Stimulated activated effector memory CD8-positive, alpha-beta T cell treated with anti-CD3 and anti-CD28 coated beads, Interleukin-12 subunit alpha, Interleukin-12 subunit beta, amount 100 ng/mL, for 72 hours (primary cell): ENCODE measurements at regions not wholly inside any gene's neighbourhood (a gene's known extent, or its start where the extent isn't known, plus 50 kb on each side); places are given as distances from the start of the nearest gene placed in this dataset.

Source experiments
- ATAC-seq: fragments of 150-1000 bp; cut with Tn5 transposase; 2 replicates; pipeline ENCODE4 v1.10.0; 2021
- DNase-seq, 2 donors: peaks; one replicate each; pipeline ENCODE4 v3.0.0; 2021 to 2022; ENCODE audit warnings: low spot score in 2 of 2
- H3K27ac Mint-ChIP-seq: one replicate; pipeline ENCODE4 v1.8.0; 2022; ENCODE audit warnings: mild to moderate bottlenecking, mixed read lengths
- H3K36me3 Mint-ChIP-seq: one replicate; pipeline ENCODE4 v1.8.0; 2022; ENCODE audit warnings: mild to moderate bottlenecking, mixed read lengths
- H3K4me1 Mint-ChIP-seq: one replicate; pipeline ENCODE4 v1.8.0; 2022; ENCODE audit warnings: mixed read lengths
- H3K4me3 Mint-ChIP-seq: one replicate; pipeline ENCODE4 v1.8.0; 2022; ENCODE audit warnings: mild to moderate bottlenecking, mixed read lengths
- H3K9me3 Mint-ChIP-seq: one replicate; pipeline ENCODE4 v1.8.0; 2022; ENCODE audit warnings: mixed read lengths

DNA sequence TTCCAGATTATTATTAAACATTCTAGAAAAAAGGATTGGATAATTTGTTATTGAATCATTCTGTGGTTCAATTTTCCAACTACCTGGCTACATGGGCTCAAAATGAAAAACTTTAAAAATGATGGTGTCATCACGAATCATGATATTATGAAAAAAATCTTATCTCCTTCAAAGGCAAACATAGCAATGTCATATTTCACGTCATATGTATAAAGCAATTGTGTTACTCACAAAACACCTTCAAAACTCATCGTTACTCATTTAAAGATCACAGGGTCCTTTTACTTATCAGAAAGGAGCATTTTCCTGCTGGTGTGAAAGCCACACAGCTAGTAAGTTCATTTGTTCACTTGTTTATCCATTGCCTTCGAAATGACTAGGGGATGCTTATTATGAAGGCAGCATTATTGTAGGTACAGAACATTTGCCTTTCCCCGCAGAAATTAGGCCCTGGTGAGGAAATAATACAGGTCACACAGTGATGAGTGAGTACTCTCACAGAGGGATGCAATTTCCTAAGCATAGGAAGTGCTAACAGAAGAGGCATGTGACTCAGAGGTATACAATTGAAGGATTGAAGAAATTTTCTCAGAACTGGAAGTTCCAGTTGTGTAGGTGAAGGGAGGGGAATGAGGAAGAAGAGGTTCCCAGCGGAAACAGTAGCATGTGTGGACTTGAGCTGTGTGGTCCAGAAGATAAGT, 478.7 kb downstream of the INHBA start:
- Mint-ChIP-seq H3K27ac (no peak overlapping the region), H3K9me3 (peaks cover 11% of the 10 kb centered on the region), H3K4me3 (no peak overlapping the region), H3K4me1 (no peaks in the 10 kb centered on the region), H3K36me3 (no peaks in the 10 kb centered on the region)
- no peak for ATAC-seq
- no peak for DNase-seq

DNA sequence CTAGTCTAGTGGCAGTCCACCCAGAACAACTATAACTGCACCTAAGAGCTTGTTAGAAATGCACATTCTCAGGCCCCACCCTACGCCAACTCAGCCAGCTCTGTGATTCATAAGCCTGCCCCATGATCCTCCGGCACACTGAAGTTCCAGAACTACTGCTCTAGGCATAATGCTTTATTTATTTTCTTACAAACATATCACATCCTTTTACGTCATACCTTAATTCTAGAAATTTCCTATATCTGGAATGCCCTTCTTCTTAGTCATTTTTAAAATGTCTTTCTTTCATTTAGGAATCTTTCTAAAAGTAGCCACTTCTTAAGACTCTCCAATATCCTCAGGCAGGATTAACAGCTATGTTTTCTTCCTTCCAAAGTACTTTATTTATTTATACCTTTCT, 480.1 kb downstream of the INHBA start:
- ATAC-seq (no peak), DNase-seq (no peak)
- H3K4me1 Mint-ChIP-seq, result no peaks in the 10 kb centered on the region
- H3K4me3 Mint-ChIP-seq, result no peak overlapping the region
- no peaks in the 10 kb centered on the region for H3K36me3 Mint-ChIP-seq
- H3K27ac Mint-ChIP-seq, result no peak overlapping the region
- H3K9me3 Mint-ChIP-seq, result peaks cover 7% of the 10 kb centered on the region

DNA sequence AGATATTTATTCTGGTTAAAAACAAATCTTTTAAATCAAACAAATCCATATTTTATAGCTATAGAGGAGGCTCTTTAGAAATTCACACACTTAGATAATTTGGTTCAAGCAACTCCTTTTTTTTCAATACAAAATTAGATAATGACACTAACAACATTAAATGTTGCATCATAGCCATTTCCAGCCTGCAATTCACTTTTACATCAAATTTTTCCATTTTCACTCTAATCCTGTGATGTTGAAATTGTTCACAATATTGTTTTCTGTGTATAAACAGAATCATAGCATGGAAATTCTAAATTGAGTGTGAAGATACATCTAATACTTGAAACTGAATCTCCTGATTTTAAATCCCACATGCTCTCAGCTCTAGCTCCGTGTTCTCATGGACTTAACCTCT, 482.6 kb downstream of the INHBA start:
- DNase-seq (no peak), ATAC-seq (no peak)
- Mint-ChIP-seq H3K4me1 (no peaks in the 10 kb centered on the region), H3K27ac (no peak overlapping the region), H3K36me3 (no peaks in the 10 kb centered on the region), H3K4me3 (no peak overlapping the region), H3K9me3 (peaks cover 12% of the 10 kb centered on the region)

DNA sequence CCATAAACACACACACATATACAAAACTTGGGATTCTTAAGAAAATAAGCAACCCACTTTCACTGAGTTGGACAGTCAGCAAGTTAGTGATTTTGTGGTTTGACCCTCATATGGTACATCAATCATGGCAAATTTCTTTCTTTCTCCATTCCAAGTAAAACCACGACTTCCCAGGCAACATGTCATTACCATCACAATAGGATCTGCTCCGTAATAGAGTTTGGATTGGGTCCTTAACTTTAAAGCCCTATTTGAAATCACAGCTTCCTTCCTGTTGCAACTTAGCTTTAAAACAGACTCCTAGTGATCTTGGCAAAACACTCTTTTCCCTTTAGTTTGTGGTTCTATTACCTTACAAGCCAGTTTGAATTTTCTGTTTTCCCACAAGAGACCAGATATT, 483.6 kb downstream of the INHBA start:
- ATAC-seq (no peak), DNase-seq (no peak)
- H3K36me3 Mint-ChIP-seq, result no peaks in the 10 kb centered on the region
- no peak overlapping the region for H3K4me3 Mint-ChIP-seq
- no peak overlapping the region for H3K27ac Mint-ChIP-seq
- H3K9me3 Mint-ChIP-seq, result peaks cover 15% of the 10 kb centered on the region
- H3K4me1 Mint-ChIP-seq, result no peaks in the 10 kb centered on the region

DNA sequence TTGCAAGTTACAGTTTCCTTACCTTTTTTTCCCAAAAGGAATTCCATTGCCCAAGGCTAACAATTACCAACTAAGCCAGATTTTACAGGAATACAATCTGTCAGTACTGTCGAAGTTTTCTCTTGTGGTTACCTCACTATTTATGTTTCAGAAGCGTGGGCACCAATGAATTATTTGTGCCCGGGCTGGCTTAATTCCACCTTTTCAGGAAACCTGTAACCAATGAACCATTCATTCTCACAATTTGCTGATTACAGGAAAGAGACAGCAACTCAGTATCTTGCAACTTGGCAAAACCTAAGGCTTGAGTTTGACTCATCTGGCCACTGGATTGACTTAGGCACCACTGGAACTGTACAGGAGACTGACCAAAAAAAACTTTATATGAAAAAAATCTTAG, 485.6 kb downstream of the INHBA start:
- ATAC-seq, result no peak
- Mint-ChIP-seq H3K9me3 (peaks cover 10% of the 10 kb centered on the region), H3K36me3 (no peaks in the 10 kb centered on the region), H3K4me1 (no peaks in the 10 kb centered on the region), H3K4me3 (no peak overlapping the region), H3K27ac (no peak overlapping the region)
- DNase-seq, result no peak

DNA sequence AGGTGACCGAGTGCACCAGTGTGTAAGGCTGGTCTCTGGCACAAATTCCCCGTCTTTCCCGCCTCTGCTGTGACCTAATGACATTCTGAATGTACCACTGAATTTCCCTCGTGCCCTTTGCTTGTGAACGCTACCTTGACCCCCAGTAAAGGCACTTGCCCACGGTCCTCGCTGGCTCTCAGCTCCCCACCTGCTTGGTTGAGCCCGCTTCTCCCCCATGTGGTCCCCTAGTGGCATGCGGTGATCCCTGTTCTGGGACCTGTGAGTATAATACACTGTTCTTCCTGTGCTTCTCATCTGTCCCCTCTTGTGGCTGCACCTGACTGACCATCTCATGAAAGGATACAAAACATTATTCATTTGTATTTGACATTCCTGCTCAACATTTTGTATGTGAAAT, 495.7 kb downstream of the INHBA start:
- Mint-ChIP-seq H3K4me1 (no peaks in the 10 kb centered on the region), H3K4me3 (no peak overlapping the region), H3K27ac (no peak overlapping the region), H3K9me3 (peaks cover 17% of the 10 kb centered on the region), H3K36me3 (no peaks in the 10 kb centered on the region)
- ATAC-seq (no peak), DNase-seq (no peak)

DNA sequence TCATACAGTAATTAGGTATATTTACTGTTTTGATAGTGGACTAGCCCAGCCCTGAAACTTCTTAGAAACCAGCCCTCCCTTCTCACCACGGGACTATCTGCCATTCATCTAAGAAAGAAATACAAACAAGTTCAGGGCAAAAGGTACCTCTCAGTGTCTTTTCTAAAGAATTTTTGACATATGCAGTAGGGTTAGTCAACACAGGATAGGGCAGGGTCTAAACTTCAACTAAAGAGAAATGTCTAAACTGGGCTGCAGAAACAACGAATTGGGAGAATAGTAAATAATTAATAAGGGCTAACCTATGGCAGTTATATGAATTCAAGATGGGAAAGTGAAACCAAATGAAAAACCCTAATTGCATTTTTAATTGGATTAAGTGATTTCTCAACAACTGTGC, 496.6 kb downstream of the INHBA start:
- DNase-seq (no peak), ATAC-seq (no peak)
- Mint-ChIP-seq H3K4me3 (no peak overlapping the region), H3K36me3 (no peaks in the 10 kb centered on the region), H3K4me1 (no peaks in the 10 kb centered on the region), H3K9me3 (peaks cover 13% of the 10 kb centered on the region), H3K27ac (no peak overlapping the region)

DNA sequence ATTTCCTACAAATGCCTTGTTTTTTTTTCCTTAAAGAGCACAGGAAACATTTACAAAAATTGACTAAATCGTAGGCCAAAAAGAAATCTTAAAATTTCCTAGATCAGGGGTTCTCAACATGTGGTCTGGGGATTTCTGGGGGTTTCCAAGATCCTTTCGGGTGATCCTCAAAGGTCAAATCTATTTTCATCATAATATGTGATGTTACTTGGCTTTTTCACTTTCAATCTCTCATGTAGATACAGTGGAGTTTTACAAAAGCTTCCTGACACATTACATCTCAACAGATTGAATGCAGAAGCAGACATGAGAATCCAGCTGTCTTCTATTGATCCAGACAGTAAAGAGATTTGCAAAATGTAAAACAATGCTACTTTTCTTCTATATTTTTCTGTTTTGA, 497.3 kb downstream of the INHBA start:
- no peaks in the 10 kb centered on the region for H3K4me1 Mint-ChIP-seq
- no peak overlapping the region for H3K4me3 Mint-ChIP-seq
- H3K27ac Mint-ChIP-seq, result no peak overlapping the region
- H3K36me3 Mint-ChIP-seq, result no peaks in the 10 kb centered on the region
- ATAC-seq (no peak), DNase-seq (no peak)
- H3K9me3 Mint-ChIP-seq, result peaks cover 10% of the 10 kb centered on the region

DNA sequence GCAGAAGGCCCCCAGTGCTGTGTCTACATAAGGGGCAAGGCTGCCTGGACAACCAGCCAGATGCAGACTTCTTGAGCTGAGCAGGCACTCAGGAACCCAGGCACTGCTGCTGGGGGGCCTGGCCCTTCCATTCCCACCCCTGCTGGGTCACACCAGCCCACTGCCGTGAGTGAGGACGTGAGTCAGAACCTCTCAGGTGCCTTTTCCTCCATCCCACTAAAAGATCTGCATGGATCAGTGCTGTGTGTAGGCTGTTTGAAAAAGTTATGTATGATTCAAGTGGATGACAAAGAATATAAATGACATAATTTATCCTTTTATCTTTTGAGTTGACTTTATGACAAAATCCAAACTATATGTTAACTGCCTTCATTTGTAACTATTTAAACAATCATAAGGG, 499.3 kb downstream of the INHBA start:
- H3K4me3 Mint-ChIP-seq, result no peak overlapping the region
- peaks cover 10% of the 10 kb centered on the region for H3K9me3 Mint-ChIP-seq
- H3K4me1 Mint-ChIP-seq, result no peaks in the 10 kb centered on the region
- H3K36me3 Mint-ChIP-seq, result no peaks in the 10 kb centered on the region
- H3K27ac Mint-ChIP-seq, result no peak overlapping the region
- DNase-seq (no peak), ATAC-seq (peak; percentile 31)

DNA sequence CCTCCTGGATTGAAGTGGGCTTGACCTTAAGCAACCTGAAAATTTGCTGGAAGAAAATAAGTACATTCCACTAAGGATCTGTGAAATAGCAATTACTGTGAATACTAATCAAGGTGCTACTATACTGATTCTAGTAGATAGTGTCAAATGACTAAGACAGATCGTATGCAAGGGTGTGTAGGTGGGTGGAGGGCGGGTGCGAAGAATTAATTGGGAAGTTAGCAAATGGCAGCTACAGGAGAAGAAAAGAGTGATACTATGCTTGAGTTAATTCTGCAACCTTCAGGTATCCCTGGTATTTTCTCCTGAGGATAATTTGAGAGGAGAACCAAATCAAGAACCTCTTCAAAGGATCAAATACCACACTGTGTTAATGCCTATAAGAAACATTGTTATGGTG, 501.9 kb downstream of the INHBA start:
- ATAC-seq, result no peak
- no peak for DNase-seq
- no peaks in the 10 kb centered on the region for H3K36me3 Mint-ChIP-seq
- no peak overlapping the region for H3K27ac Mint-ChIP-seq
- no peak overlapping the region for H3K4me3 Mint-ChIP-seq
- no peaks in the 10 kb centered on the region for H3K4me1 Mint-ChIP-seq
- H3K9me3 Mint-ChIP-seq, result peaks cover 3% of the 10 kb centered on the region

DNA sequence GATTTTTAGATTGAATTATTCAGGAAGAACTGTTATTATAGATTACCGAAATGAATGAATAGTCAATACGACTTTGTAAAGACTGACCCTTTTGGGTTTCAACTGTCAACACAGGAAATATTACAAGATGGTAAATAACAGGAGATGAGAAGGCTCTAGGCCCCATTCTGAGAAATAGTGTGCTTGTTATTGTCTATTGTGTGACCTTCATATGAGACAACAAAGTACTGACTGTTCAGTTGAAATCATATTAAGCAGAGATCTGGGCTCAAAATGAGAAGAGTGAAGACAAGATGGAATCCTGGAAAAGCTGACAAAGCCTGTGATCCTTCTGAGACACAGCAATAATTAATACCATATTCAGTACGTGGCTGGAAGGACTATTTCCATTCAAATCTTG, 503.8 kb downstream of the INHBA start:
- no peak for ATAC-seq

DNA sequence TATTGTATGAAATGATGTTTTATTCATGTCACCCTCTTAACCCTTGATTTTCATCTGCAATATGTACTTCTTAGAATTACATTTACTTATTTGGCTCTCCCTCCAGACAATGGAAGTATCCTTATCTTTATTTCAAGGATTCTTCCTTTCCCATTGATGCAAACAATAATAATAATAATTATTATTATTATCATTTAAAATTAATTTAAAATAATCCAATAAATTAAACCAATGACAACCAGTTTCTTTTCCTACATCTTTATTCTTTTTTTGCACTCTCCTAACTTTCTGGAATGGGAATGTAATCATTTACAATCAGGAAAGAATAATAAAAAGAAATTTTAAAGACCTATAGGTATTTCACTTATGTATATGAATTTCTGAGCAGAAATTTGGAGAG, 504.4 kb downstream of the INHBA start:
- no peak for DNase-seq
- H3K4me1 Mint-ChIP-seq, result no peaks in the 10 kb centered on the region
- no peaks in the 10 kb centered on the region for H3K36me3 Mint-ChIP-seq
- peaks cover 7% of the 10 kb centered on the region for H3K9me3 Mint-ChIP-seq
- ATAC-seq, result no peak
- no peak overlapping the region for H3K4me3 Mint-ChIP-seq
- no peak overlapping the region for H3K27ac Mint-ChIP-seq

More for the DNA sequence above, 503.8 kb downstream of the INHBA start:
- Mint-ChIP-seq H3K4me1 (no peaks in the 10 kb centered on the region), H3K9me3 (peaks cover 7% of the 10 kb centered on the region), H3K36me3 (no peaks in the 10 kb centered on the region), H3K27ac (no peak overlapping the region), H3K4me3 (no peak overlapping the region)
- DNase-seq, result no peak

DNA sequence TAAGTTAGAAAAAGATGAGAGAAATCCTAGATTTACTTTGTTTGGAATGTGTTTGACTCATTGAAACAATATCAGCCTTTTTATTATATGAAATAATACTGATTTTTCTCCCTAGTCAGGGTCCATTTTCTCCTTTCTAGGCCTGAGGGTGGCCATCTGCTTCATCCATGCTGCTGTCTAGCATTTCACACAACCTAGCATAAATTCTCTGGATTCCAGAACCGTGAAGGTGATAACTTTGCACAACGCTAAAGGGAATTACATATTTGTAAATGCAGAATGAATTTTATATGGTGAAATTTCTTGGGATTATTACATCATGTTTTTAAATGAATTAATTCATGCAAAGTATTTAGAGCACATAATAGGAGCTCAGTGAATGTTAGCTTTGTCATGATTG, 505.1 kb downstream of the INHBA start:
- DNase-seq (no peak), ATAC-seq (no peak)
- Mint-ChIP-seq H3K36me3 (no peaks in the 10 kb centered on the region), H3K4me3 (no peak overlapping the region), H3K9me3 (peaks cover 7% of the 10 kb centered on the region), H3K4me1 (no peaks in the 10 kb centered on the region), H3K27ac (no peak overlapping the region)

DNA sequence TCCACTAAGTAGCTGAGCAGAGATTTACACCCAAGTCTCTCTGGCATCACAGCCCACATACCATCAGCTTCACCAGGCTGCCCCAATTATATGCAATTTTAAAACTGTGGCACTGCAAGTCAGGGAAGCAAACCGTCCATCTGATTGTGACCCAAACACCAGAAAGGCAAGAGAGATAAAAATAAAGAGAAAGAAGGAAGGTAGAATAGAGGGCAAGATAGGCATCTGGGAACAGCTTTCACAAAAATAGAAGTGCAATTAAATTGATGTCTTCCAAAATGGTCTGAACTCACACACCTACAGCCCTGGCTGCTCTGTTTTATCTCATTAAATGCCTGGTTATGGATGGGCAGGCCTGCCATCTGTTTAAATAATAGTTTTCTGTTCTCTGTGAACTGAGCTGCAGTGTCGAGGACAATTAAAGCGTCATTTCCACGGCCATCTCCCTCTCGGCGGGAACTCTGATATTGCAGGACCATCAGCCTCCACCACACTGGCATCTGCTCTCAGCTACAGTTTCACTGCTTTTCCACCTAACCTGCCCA, 509.1 kb downstream of the INHBA start:
- H3K4me1 Mint-ChIP-seq, result no peaks in the 10 kb centered on the region
- no peak overlapping the region for H3K4me3 Mint-ChIP-seq
- peaks cover 9% of the 10 kb centered on the region for H3K9me3 Mint-ChIP-seq
- H3K27ac Mint-ChIP-seq, result no peak overlapping the region
- DNase-seq (no peak), ATAC-seq (no peak)
- no peaks in the 10 kb centered on the region for H3K36me3 Mint-ChIP-seq

DNA sequence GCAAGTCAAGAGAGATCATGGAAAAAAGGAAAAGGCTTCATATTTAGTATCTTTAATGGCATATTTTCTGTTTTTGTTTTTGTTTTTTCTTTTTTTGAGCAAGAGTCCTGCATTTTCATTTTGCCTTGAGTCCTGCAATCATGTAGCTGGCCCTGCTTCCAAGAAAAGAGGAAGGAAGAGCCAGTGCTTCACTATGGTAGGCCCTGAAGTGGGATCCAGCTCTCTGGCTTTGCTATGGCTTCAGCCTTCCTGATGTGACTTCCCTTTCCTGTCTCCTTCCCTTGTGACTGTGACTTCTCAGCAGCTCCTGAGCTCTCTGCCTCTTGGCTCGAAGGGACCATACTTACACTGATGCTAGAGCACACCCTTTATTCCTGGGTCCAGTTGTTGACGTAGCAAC, 512.3 kb downstream of the INHBA start:
- ATAC-seq (no peak), DNase-seq (no peak)
- no peaks in the 10 kb centered on the region for H3K36me3 Mint-ChIP-seq
- H3K27ac Mint-ChIP-seq, result no peak overlapping the region
- peaks cover 13% of the 10 kb centered on the region for H3K9me3 Mint-ChIP-seq
- H3K4me3 Mint-ChIP-seq, result no peak overlapping the region
- no peaks in the 10 kb centered on the region for H3K4me1 Mint-ChIP-seq

DNA sequence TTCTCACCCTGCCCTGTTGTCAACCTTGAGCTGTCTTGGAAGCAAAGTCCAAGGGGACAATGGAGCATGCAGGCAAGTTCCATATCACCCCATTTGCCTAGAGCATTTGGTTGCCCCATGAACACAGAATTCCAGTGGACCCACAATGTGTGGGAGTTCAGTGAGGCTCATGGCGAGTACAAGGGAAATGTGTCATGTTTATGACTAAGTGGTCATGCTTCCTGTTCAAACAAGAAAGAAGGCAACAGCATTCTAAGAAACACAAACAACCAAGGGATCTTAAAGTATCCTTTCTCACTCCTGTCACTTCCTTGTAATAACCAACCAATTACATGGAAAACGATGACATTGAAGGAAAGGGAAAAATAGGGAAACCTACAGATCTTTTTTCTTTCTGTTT, 513.0 kb downstream of the INHBA start:
- Mint-ChIP-seq H3K27ac (no peak overlapping the region), H3K4me1 (no peaks in the 10 kb centered on the region), H3K4me3 (no peak overlapping the region), H3K36me3 (no peaks in the 10 kb centered on the region), H3K9me3 (peaks cover 13% of the 10 kb centered on the region)
- DNase-seq, result no peak
- no peak for ATAC-seq
